Putamen (tissue), 1 donor: ENCODE measurements at regions not wholly inside any gene's neighbourhood (a gene's known extent, or its start where the extent isn't known, plus 50 kb on each side); places are given as distances from the start of the nearest gene placed in this dataset.
"Not testable (repeated sequence)": the region's sequence is repeated elsewhere in the genome, so short reads cannot be mapped to it uniquely, and the experiment has no call there.

Source experiments
- DNase-seq: peaks from one replicate; pipeline ENCODE4 v3.0.0-alpha.2; 2016; ENCODE audit warnings: low spot score

DNA sequence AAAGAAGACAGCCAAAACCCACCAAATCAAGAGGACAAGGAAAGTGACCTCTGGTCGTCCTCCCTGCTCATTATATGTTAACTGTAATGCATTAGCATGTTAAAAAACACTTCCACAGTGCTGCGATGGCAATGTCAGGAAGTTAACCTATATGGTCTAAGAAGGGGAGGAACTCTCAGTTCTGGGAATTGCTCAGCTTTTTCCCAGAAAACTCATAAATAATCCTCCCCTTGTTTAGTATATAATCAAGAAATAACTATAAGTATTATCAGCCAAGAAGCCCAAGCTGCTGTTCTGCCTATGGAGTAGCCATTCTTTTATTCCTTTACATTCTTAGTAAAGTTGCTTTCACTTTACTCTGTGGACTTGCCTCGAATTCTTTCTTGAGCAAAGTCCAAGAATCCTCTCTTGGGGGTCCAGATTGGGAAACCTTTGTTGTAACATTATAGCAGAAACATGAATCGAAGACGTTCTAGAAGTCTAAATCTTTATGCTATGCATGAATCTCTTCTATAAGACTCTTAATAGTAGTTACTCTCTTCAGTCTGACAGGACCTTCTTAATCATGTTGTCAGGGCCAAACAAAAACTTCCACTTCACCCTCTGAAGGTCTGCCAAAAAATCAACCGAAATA is 110.0 kb upstream of the VANGL1 start:
- no peak for DNase-seq

DNA sequence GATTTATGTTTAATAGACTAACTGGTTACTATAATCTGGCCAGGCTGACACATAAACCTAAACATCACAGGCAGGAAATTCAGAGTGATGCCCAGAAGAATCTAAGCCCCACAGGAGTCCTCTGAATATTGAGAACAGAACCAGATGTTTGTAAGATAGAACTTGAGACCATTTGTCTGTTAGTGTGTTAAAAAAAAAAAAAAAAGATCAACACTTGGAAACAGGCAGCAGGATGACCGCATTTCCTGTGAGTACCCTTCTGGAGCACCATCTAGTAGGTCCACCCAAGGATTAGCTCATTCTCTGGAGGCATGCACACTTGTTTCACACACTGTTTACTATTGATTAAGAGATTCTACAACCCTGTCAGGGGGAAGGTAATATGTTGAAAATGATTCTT is 111.4 kb upstream of the VANGL1 start:
- no peak for DNase-seq

DNA sequence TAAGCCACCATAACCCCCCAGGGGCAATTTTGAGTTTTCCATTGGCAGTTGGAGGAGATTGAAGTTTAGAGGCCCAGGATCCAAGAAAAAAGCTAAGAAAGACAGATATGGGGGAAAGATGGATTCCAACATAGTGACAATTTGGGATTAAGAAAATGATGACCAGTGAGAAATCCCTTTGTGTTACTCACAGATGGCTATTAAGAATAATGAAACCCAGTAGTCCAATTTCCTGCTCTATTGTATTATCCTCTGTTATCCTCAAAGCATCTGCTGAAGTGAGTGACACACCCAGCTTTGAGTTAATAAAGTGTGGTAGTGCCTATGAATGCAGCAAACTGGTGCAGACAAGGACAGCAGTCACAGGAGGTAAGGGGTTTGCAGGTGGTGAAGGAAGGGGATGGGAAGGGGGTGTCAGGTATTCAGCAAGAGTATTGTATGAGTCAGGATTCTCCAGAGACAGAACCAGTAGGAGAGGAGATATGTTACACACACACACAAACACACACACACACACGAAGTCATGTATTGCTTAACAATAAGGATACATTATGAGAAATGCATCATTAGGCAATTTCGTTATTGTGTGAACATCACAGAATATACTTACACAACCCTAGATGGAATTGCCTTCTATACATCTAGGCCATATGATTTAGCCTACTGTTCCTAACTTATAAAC is 112.4 kb upstream of the VANGL1 start:
- DNase-seq: no peak

DNA sequence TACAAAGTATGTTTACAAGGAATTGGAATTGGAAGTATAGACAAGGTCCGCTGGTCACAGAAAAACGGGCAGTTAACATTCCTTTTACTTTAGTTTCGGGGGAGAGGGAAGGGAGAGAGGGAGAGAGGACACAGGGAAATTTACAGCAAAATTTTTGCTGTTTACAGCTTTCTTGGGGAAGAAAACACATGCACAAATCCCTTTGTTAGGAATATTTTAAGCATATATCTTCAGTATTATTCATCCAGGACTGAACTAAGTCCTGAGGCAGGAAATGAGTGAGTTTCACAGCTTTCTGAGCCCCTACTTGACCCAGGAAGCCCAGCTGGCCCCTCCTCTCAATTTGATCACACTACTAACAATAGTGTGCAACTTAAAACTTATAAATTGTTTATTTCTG is 113.4 kb upstream of the VANGL1 start:
- not testable (repeated sequence) for DNase-seq

DNA sequence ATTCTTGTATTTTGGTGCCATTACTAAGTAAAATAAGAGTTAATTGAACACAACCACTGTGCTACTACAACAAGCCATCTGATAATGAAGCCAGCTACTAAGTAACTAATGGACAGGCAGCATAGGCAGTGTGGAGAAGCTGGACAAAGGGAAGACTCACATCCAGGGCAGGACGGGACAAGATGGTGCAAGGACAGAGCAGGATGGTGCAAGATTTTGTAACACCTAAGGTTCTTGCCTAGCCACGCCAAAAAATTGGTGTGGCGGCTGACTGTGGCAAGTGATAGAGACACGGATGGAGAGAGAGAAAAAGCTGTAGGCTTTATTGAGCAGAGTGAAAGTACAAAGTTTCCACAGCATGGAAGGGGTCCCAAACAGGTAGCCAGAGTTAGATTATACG is 114.0 kb upstream of the VANGL1 start:
- DNase-seq: no peak

DNA sequence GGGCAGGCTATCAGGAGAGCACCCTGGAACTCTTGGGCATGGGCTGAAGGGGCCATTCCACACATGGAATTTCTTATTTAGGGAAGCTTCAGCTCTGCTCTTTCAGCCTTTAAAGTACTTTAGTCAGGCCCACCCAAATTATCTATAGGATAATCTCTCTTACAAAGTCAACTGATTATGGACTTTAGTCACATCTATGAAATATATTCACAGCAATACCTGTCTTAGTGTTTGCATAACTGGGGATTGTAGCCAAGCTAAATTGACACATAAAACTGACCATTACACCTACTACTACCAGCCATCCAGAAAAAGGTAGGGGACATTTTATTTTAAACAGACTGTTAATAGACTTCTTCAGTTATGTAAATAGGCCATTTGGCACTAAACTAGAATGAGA is 114.9 kb upstream of the VANGL1 start:
- DNase-seq: no peak

DNA sequence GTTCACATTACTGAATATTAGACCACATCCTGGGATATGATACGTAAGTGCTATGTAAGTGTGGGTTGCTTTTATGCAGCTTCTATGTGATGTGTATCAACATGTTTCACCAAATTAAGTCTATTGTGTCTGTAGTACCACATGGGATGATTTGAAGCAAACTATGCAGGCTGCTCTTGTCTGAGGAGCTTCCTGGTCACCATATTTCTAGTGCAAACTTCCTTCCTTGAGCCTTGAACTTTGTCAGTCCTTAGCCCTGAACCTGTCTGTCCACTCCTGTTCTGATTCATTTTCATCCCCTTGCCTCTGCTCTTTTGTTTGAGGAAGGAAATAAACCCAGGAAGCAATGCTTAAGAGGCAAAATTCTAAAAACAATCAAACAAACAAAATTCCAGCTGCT is 117.5 kb upstream of the VANGL1 start:
- no peak for DNase-seq

DNA sequence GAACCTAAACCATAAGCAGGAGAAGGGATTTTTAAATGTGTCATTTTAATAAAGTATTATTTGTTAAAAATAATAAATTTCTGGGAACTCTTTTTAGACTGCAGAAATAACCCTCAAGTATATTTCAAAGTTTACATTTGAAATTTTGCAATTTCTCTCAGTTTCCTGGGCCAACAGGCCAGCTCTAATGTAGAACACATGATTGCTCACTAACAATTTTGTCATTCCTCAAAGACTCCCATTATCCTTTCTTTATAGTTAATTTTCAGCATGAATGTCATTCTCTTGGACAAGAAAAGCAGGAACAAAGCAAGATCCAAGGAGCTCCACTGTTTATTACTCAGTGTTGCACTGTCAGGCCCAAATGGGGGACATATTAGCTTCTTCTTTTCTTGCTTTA is 119.4 kb upstream of the VANGL1 start:
- DNase-seq: no peak

DNA sequence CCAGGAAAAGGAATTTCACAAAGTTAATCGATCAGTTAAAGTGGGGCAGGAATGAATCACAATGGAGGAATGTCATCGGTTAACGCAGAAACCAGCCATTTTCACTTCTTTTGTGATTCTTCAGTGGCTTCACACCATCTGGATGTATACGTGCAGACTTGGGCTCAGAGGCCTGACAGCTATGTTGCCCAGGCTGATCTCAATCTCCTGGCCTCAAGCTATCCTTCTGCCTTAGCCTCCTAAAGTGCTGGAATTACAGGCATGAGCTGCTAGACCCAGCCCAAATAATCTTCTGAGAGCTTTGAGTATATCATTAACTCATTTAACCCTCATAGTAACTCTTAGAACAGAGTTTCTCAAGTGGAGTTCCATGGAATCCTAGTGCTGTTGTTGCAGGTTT is 126.5 kb upstream of the VANGL1 start:
- no peak for DNase-seq

DNA sequence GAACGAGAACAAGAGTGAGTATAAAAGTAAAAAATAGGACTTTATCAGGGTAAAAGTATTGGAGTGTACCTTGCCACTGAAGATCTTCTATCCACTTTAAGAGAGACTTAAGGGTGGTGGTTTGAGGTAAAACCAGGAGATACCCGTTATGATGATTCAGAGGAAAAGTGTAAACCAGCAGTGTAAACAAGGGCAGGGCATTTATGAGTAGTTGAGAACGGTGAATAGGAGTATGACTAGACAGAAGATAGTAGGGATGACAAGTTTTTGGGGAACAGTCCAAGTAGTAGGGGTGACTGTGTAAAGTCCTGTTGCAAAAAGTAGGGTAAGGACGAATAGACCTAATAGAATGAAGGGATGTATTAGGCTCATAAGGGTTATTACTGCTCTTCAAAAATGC is 131.5 kb upstream of the VANGL1 start:
- DNase-seq: not testable (repeated sequence)

DNA sequence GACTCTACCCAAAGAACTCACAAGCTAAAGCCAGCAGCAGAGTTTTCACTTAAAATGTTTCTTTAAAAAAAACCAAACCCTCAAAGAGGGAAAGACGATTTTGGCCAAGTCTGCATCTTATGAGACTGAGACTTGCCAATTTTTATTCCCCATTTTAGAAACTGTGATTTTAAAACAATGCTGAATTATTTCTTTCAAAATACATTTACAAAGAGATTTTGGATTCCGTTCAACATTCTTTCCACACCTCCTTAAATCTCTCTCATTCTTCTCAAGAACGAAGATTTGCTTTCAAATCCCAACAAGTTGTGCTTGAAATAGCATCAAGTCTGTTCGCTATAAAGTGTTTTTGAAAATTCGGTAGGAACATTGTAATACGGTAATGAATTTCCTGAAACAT is 133.9 kb upstream of the VANGL1 start:
- no peak for DNase-seq

DNA sequence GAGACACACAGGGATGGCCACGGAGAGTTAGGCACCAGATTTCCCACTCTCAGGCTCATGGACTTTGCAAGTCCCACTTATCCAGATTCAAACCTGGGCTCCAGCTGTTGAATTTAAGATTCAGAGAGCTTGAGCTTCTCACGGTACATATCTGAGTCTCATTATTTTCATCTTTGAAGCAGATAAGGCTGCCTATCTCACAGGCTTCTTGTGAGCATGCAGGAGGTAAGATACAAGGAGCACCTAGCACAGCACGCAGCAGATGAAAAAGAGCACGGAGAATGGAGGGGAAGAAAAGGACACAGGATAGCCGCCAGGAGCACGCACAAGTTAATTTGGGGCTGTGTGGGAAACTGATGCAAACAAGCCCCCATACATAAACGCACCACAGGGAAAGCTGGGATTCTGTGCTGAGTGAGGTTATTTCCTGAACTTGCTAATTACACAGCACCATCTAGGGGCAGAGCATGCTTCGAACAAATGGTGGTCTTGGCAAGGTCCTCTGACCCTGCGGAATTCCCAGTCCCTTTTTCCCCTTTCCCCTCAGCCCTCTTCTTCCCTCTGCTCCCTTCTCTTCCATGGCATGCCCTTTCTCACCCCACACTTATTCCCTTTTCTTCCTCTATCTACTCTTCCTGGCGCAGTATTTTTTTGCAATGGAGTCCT is 134.7 kb upstream of the VANGL1 start:
- no peak for DNase-seq

DNA sequence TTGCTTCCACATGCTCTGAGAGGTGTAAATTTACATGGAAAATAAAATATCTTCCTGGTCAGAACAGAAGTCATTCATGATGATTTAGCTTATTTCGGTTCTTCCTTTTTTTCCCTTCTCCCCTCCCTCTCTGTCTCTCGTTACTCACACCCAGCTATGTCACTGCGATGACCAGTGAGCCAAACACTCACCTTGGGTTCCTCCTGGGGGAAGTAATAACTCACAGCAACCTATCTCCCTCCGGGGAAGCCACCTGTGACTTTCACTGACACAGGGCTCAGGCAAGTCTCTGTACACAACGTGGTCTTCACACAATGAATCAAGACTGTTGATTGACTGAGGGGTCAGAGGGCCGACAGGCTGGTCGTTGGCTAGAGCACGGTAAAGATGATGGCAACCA is 135.3 kb upstream of the VANGL1 start:
- no peak for DNase-seq

DNA sequence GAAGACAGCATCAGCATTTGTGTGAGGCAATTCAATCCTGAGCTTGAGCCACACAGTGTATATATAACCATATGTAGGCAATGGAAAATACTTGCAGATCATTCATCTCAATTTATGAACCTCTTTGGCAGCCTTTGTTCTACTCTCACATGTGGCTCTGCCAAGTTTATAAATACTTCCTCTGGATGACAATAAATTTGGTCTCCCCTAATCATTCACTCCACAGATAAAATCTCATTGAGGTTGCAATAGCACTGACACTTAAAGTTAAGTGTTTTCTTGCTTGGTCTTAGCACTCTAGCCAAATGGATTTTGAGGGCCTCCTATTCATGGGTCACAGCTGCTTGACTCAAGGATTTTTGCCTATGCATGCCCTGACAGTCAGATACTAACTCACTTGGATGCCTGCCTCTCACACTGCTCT is 136.6 kb upstream of the VANGL1 start:
- no peak for DNase-seq

DNA sequence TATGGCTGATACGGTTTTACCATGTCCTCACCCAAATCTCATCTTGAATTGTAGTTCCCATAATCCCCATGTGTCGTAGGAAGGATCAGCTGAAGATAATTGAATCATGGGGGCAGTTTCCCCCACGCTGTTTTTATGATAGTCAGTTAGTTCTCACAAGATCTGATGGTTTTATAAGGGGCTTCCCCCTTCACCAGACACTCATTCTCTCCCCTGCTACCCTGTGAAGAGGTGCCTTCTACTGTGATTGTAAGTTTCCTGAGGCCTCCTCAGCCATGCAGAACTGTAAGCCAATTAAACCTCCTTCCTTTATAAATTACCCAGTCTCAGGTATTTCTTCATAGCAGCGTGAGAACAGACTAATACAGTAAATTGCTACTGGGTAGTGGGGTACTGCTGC is 139.6 kb upstream of the VANGL1 start:
- not testable (repeated sequence) for DNase-seq

DNA sequence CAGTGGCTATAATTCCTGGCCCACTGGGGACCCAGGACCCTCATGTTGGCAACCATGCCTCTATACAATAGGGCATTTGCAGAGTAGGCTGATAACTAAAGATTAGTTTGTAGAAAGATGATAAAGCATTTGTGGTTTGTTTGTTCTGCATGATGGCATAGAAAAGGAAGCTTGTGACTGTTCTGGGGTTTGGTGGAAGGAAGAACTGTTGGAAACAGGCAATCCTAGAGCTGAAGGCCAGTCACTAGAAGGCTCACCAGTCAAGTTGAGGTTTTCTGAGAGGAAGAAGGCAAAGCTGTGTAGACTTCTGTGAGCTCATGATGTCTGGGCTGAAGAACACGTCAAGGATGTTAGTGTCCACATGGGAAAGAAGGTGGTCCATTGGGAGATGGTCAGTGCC is 140.3 kb upstream of the VANGL1 start:
- DNase-seq: no peak

DNA sequence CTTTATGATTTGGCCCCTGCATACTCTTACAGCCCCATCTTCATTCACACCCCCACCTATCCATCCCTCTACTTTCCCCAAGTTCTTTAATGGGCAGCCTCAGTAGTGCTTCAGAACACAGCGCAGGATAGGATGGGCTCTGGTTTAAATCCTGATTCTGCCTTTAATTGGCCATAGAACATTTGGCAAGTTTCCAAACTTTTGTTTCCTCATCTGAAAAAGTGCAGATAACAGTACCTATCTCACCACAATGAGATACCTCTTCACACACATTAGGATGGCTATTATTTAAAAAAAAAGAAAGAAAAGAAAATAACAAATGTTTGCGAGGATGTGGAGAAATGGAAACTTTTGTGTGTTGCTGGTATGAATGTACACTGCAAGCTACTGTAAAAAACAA is 142.5 kb upstream of the VANGL1 start:
- no peak for DNase-seq

DNA sequence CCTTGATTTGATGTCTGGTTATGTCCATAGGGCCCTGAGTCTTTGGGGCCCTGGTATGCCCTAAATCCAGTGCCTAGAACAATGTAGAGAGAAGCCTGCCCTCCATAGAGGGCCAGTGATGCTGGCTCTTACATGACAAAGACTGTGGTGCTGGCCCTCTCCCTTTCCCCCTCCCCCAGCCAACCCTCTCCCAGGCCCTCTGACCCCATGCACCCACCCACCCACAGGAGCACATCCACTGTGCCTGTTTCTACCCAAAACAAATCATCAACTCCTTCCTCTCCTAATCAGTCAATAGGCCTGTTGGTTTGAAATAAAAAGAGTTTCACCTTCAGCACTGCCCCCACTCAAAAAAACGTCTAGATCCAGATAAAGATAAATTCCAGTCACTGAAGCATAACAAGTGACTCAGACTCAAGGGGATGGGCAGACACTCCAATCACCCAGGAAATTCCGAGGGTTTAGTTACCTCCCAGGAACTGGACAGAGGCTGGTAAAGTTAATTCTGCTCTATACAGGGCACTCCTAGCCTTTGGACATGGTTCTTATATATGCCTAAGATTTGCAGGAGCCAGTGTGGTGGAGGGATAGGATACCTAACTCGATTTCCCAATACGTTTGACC is 144.8 kb upstream of the VANGL1 start:
- DNase-seq: no peak

DNA sequence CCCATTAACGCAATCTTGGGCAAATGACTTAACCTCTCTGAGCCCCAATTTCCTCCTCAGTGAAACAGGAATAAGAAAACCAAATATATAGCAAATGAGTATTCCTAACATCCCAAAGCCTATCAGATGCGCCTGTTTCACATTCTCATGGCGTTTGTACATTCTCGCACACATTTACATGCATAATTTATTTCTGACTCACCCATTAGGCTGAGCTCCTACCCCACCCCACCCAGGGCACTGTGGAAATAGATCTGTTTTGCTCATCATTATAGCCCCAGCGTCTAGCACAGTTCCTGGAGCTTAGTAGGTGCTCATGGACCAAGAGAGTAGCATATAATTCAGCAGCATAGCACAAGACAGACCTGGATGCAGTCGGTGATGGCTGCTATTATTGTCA is 146.1 kb upstream of the VANGL1 start:
- no peak for DNase-seq

DNA sequence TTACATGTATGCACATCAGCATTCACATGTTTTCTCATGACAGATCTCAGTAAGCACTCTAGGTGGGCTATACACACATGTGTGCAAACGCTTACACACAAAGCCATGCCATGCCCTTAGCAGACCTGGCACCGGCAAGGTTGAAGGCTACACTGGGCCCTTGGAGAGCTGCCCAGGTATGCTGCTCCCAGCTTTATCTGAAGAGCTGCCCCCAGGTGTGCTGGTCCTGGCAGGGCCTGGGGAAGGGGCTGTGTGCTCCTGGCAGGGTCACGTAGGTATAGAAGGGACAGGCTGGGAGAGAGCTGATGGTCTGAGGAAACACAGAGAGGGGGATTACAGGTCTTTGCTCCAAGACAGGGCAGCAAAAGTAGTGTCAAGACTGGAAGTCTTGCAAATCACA is 146.7 kb upstream of the VANGL1 start:
- DNase-seq: no peak

DNA sequence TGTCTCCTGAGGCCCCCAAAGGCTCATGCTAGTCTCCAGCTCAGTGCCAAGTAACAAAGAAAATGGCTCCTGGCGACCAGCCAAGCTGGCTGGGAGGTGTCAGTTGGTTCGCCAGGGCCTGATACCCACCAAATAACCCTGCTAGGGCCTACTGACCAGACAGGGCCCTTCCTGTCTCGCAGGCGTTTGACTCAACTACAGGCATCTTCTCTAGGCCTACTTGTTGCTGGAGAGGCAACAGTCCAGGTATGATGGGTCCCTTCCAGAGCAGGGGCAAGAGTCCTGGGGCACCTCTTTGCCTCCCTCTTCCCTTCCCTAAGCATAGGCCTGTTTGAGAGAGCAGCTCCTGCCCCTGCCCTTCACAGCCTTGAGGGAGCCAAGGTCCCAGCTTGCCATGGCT is 147.9 kb upstream of the VANGL1 start:
- DNase-seq: no peak

DNA sequence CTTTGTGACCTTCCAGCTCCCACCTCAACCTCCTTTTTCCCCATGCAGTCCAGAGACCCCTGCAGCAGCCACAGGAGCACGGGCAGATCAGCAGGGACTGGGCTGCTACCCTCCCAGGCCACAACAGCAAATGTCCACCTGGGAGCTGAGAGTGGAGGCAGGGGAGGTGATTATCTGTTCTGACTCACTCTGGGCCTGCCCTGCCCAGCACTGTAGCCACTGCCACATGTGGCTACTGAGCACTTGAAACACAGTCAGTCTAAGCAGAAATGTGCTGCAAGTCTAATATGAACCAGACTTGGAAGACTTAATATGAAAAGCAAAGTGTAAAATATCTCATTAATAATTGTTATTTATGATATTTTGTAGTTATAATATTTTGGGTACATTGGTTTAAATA is 148.9 kb upstream of the VANGL1 start:
- DNase-seq: no peak

DNA sequence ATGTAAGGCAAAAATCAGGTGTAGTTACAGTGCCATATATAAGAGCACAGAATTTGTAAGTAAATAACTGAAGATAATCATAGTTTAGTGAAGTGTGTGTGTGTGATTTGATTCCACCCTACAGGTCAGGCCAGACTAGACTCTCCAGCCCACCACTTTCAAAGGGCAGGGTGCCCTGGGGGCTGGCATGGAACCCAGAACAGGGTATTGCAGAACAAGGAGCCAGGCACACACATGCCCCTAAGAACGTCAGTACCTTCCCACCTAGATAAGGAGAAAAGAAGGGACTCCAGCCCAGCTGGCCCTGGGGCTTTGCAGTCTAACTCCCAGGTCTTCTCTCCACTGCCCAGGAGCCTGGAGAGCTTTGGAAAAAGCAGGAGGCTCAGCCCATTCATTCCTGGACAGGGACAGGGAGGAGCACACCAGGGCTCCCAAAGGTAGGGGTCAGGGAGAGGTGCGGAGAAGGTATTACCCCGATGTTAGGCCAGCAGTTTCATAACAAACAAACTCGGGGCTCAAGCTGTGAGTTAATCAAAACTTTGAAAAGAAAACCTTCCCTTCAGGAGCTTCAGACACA is 149.7 kb upstream of the VANGL1 start:
- no peak for DNase-seq
